ENCODE measurements at regions not wholly inside any gene's neighbourhood (a gene's known extent, or its start where the extent isn't known, plus 50 kb on each side); places are given as distances from the start of the nearest gene placed in this dataset.

DNA sequence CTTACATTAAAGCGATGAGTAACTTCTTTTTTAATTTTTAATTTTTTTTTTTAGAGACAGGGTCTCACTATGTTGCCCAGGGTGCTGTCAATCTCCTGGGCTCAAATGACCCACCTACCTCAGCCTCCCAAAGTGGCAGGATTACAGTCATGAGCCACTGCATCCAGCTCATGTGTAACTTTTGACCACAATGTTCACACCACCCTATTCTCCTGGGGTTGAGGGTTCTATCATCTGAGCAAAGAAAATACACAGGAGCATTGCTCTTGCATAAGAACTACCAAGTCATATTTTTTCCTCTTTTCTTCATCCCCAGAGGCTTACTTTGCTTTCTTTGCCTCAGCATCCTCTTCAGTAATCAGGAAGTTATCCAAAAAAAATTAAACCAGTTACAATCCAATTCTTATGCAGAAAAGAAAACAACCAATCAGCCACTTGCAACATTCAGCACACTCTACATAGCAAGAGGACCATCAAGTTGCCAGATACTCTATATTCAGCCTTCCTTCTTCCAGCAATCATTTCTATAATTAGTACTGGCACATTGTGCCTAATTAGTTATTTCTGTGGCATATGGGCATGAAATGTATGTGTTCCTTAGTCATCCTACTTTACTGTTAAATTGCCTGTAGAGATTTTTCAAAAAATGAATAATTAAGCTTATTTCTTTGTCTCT is 345.6 kb downstream of the AKAIN1 start:
- DNase-seq: no peak

GRCh38 chr18:4847056-4847455 is 350.0 kb downstream of the AKAIN1 start:
- DNase-seq: no peak

DNA sequence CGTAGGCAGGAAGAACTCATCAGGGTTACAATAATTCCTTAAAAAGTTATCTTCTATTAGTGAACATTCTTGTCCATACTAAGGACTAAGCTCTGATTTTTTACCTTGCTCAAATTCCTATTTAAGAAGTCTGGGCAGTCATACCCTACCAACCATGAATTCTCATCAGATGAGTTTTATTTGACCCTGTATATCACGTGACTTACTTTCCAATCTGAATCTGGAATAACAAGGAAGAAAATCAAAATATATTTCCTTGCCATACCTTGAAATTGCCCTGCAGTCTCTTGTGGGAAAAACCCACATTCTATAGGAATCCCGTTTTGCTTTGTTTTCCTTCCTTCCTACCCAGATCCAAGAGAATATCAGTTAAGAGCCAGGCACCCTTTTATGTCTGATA is 352.7 kb downstream of the AKAIN1 start:
- DNase-seq: no peak

DNA sequence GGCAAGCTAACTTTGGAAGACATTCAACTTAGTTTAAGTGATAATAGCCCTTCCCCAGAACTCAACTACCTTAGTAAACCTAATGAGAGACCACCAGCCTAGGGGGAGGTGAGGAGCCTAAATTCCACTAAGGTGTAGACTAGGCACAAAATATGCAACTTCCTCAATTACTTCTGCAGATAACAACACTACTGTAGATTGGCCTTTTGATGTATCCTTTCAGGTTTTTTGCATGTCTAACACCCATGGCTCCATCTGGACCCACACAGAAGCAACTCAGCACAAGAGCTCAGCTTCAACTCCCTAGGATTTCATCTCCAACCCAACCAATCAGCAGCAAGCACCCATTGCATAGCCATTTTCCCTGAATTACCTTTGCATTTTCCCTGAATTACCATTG is 353.3 kb downstream of the AKAIN1 start:
- DNase-seq: no peak

DNA sequence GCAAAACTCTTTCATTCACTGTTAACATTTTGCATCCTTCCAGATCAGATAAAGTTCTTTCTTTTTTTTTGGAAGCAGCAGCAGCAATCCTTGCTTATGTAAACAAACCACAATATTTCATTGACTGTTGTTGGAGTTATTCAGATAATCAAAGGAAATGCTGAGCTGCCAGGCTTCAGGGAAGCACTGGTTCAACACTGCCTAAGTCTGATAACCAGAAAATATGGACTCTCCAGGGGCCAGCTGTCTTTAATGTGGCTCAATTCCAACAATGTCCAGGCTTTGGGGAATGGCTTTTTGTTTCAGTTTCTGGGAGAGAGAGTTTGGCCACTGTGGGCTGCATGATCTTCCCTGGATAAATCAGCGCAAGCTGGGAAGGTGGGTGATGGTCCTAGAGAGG is 354.3 kb downstream of the AKAIN1 start:
- no peak for DNase-seq

DNA sequence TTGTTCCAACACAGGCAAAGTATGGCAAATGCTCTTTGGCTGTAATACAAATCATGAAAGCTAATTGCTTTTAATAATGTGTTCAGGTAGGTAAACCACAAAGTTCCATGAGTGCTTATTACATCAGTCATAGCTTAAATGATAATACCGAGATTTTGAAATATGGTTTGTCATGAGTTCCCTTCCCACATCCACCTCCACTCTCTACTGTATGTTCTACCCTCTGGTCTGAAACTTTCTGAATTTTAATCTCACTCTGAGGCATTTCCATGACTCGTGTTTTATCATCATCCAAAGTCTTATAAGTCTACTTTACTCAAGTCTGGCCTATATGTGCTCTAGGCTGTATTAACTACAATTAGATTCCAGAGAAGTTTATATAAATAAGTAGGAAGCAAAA is 354.8 kb downstream of the AKAIN1 start:
- no peak for DNase-seq

GRCh38 chr18:4839639-4840038 is 357.4 kb downstream of the AKAIN1 start:
- no peak for DNase-seq

GRCh38 chr18:4836141-4836540 is 360.9 kb downstream of the AKAIN1 start:
- no peak for DNase-seq

DNA sequence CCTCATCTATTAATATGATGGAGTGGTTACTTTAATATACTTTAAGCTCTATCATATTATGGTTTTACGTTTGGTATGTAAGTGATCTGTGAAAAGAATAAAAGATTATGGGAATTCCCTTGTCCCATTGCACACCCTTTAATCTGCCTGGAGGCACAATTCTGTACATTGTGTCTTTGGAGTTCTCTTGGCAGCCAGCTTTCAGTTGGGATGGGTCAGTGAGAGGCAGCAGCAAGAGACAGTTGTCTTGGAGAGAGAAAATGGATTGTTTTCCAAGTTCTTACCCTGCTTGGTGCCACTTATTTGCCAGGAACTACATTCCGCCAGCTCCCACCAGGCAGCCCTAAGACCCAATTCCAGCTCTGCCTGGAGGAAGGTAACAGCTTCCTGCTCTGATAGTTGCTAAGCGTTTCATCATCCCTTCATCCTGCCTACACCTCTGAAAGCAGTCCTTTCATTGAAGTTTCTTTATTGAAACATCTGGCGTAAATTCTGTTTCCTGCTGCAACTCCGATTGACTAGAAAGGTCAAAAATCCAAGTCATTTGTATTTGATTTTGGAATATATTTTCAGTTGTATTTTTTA is 365.2 kb downstream of the AKAIN1 start:
- no peak for DNase-seq

DNA sequence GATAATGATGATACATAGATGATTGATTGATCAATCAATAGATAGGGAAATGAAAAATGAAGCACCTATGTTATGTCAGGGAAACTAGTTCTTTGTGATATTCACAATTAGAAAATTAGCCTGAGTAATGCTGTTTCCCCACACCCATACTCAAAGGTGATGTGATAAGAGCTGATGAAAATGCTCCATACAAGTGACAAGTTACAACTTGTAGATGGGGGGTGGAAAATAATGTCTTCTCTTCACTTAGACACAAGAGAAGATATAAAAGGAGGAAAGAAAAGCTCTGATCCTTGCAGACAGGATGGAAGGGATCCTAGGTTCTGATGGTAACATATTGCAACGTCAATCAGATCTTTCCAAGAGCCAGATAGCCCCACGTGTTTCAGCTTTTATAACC is 365.9 kb downstream of the AKAIN1 start:
- no peak for DNase-seq

DNA sequence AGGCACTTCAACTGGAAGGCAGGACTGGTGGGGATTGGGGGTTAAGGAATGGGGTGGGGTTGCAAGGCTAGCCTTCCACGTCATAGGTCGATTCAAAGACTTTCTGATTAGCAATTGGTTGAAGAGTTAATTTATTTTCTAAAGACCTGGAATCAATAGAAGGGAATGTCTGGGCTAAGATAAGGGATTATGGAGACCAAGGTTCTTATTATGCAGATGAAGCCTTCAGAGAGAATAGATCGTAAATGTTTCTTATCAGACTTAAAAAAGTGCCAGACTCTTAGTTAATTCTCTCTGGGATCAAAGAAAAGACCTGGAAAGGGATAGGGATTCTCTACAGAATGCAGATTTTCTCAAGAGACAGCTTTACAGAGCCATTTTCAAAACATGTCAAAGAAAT is 368.0 kb upstream of the DLGAP1 start:
- DNase-seq: no peak

DNA sequence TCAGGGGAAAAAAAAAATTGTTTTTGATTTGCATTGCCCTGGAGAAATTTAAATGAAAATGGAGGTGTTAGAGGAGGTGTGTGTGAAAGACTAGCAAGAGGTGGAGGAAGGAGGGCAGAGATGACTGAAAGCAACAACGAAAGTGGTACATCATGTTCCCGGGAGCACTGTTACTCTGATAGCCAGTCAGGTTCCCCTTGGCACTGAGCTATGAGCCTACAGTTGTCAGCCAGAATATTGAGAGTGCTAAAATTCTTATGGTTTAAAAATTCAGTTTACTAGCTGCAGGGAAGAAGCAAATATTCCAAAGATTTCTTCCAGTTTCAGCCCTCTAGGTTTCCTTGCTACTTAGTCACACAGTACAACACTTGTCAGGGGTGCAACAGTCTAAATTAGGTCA is 366.7 kb upstream of the DLGAP1 start:
- no peak for DNase-seq

GRCh38 chr18:4817665-4818064 is 362.6 kb upstream of the DLGAP1 start:
- DNase-seq: no peak

GRCh38 chr18:4813708-4814107 is 358.6 kb upstream of the DLGAP1 start:
- DNase-seq: no peak

GRCh38 chr18:4808891-4809290 is 353.8 kb upstream of the DLGAP1 start:
- no peak for DNase-seq

- DNase-seq: no peak
These were observed 352.6 kb upstream of the DLGAP1 start for GRCh38 chr18:4807604-4808293.

DNA sequence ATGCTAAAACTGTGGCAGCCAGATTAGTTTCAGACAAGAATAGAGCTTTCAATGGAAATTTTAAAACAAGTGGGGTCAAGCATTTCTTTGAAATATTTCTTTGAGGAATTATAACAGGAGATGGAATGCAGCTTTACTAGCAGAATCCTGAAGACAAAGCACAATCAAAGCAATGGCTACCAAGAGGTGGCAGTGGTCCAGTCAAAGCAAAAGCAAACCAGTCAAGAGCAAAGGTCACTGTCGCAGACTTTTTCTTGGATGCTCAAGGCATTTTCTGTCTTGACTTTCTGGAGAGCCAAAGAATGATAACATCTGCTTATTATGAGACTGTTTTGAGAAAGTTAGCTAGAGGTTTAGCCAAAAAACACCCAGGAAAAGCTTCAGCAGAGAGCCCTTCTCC is 351.2 kb upstream of the DLGAP1 start:
- DNase-seq: no peak

- DNase-seq: no peak
These were observed 347.2 kb upstream of the DLGAP1 start for GRCh38 chr18:4802296-4802695.

GRCh38 chr18:4801151-4801550 is 346.0 kb upstream of the DLGAP1 start:
- DNase-seq: no peak

DNA sequence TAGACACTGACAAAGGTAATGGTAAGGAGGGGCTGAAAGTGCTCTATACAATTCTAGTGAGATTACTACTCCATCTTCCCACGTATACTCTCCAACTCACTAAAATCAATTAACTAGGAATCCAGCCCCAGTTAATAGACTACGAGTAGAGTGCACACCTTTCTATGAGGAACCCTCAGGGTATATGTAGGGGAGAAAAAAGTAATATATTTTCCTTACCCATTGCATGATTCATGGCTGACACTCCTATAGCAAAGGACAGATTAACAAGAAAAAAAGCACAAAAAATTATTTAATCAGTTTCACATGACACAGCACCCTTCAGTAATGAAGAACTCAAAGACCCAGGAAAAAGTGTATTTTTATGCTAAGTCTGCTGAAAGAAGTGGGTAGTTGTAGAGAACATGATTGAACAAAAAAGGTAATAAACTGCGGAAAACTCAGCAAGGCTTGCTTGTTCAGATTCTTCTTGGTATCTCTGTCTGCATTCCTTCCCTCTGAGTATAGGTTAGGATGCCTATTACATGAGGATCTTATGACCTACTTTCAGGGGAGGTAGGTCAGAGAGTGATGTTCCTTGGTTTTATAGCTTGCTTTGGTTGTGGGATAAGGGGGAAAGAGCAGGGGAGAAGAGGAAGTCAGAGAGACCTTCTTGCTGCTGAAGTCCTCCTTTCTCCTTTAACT is 342.0 kb upstream of the DLGAP1 start:
- DNase-seq: no peak

DNA sequence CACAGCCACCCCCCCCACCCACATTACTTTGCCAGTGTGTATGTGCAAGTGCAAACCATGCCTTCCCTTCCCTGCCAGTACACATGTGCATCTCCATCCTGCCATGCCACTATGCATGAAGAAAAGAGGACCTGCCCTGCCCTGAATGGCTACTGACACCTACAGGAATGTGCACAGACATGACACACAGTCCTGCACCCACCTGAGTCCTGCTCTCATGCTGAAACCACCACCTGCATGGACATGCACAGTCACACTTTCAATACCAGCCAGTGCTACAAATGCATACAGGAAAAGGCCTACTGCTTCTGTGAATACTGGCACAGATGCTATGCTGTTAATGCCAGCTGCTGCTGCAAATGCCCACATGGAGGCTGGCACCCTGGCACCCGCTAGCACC is 334.4 kb upstream of the DLGAP1 start:
- no peak for DNase-seq

GRCh38 chr18:4781873-4782272 is 326.8 kb upstream of the DLGAP1 start:
- no peak for DNase-seq

GRCh38 chr18:4765401-4765800 is 310.3 kb upstream of the DLGAP1 start:
- no peak for DNase-seq

DNA sequence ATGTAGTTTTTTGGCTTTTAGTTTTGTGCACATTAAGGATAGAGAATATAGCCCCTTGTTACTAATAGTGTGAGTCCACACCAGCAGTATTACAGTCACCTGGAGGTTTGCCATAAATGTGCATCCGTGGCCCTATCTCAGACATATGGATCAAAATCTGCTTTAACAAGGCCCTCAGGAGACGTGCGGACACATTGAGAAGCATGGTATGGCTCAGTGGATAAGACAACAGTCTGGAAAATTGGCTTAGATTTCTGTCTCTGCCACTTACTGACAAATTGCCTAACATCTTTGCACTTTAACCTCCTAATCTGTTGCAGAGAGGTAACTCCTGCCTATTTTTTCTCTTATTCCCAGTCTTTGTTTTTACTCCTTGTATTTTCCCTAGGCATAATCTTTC is 307.2 kb upstream of the DLGAP1 start:
- no peak for DNase-seq

Measured in activated CD8-positive, alpha-beta memory T cell treated with anti-CD3 and anti-CD28 coated beads, Interleukin-2, amount 50 U/mL, for 48 hours (primary cell).